HUDEP-2 (cell line): ENCODE measurements at regions not wholly inside any gene's neighbourhood (a gene's known extent, or its start where the extent isn't known, plus 50 kb on each side); places are given as distances from the start of the nearest gene placed in this dataset.
"Not testable (repeated sequence)": the region's sequence is repeated elsewhere in the genome, so short reads cannot be mapped to it uniquely, and the experiment has no call there.

Experiments used
- DNase-seq, 76 experiments: peaks; one replicate each; lab custom pipeline; 2025; ENCODE audit not compliant: unreplicated experiment in 76 of 76; lab: John Stamatoyannopoulos, UW

DNA sequence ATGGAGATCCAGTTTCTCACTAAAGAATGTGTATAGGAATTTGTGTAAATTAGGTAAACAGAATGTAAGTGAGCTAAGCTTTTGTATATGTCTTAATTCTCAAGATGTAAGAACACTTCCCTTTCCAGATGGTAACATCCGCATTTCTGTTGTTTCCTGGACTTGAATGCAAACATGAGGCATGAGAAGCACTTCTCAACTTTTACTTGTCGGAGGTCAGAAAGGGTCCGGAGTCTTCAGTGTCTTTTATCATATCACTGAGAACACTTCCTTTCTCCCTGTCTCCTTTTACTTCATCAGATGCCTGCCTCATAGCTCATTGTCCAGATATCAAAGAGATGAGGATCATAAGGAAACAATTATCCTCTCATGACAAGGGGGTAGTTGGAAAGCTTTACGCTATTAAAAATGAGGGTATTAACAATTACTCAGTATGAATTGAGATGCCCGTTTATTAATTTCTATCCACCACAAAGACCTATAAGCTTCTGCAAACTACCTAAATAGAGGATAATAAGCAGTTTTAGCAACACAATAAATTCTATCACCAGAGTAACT, 214.1 kb upstream of the FLRT2 start:
- no peak for DNase-seq

DNA sequence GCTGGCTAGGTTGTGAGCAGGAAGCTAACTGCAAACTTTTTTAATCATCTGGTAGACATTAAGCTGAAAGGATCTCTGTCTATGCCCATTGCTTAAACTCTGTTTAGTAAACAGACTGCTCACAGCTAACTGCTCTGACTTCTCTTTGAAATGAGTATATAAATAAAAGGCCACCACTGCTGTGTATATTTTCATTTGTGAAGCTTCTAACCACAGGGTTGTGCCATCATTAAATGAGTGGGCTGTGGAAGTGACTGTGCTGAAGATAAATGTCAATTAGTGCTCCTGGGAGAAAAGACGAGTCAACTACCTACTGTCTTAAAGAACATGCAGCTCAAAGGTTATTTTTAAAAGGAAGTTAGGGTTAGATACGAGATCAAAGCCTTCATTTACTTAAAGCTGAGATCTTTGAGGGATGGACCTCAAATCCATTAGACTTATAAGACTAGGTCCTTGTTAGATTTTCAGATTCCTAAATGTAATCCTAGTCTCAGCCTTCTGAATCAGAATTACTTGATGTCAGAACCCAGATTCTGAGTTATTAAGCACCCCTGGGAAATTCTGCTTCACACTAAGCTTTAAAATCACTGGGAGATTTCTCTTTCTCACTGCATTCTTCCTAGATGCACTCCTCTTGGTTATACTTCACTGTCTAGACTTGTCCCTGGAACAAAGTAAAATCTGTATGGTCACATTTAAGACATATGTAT, 213.1 kb upstream of the FLRT2 start:
- DNase-seq = no peak

DNA sequence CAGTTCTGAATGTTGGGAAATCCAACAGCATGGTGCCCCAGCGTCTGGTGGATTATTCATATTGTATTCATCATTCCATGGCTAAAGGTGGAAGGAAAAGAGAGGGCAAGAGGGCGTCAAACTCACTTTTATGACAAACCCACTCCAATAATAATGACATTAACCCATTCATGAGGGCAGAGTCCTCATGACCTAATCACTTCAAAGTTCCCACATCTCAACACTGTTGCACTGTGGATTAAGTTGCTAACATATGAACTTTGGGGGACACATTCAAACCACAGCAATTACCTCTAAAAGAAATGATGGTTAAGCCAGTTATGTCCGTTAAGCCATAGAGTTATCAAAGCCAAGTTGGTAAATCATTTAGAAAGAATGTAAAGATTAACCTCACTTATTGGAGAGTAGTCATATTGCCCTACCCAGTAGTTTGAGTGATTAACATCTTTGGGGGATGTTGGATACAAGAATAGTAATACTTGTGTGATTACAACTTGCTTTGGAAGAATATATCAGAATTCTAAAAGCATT, 212.4 kb upstream of the FLRT2 start:
- DNase-seq = no peak

DNA sequence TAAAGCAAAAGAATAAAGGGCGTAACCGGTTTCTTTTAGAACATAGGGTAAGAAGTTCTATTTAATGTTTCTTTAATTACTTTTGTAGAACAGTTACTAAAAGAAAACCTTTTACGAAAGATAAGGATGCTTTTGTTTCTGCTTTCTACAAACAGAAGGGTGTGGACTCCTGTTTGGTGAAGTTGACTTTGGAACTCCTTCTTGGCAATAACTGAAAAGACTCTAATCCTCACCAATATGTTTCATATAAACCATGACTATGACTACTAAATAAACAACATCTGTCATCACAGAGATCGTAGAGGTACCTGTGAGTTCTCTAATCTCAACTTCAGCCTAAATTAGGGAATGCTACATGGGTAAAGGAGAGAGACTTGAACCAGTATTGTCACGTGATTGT, 210.8 kb upstream of the FLRT2 start:
- no peak for DNase-seq

DNA sequence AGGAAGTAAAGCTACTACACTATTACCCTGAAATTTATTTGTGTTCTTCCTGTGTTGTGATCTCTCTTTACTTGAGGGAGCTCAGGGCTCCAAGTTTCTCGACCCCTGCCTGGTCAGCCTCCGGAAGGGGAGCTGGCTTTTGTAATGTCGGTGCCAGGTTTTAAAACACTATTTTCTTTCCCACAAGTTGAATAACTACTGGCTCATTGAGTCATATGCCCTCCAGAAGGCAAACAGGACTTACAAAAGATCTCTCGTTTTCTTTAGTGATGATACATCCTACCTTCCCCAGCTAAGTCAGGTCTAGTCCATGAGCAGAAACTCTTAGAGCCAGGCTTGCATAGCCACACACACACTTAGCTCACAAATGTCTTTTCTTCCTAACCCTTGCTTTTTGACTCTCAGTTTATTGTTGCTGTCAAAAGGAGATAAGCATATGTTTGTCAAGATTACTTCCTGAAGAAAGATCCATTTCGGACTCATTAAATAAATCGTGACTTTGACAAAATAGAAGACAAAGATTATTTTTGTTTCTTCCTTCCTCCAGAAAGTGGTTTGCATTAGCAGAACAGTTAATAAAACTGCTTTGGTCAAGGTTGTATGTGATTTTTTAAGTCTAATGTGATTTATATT, 209.8 kb upstream of the FLRT2 start:
- DNase-seq = peak in 4 of 76 experiments; percentile 9 to 20 (median 12)

DNA sequence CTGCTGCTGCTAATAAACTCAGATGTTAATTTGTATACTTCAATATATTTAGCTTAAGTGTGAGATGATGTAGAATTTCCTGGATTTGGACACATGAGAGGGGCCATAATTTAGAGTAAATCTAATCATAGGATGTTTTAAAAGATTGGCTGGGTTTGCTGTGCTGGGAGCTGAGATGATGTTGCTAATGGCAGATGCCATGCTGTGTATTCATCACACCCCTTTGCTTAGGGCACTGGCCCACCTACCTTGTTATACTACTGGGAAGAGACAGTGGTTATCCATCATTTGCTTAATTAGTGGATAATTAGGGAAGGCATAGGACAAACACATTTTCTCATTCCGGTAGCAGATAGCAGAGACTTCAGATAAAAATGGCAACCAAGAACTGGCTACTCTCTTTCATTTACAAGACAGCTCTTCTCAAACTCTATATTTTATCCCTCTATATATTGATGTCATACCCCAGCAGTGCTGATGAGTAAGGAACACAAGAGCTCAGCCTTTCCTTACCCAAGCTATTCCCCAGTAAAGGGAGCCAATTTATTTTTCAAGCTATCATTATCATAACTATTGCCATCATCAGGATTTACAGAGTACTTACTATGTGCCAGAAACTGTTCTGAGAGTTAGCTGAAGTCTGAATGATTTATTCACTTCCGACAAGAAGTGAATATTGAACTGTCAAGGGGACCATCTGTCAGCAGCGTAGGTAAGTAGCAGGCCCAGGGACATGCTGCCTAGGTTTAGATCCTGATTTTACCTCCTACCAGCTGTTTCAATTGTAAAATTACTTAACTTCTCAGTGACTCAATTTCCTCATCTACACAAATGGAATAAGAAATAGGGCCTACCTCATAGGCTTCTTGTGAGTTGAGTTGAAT, 204.6 kb upstream of the FLRT2 start:
- no peak for DNase-seq

DNA sequence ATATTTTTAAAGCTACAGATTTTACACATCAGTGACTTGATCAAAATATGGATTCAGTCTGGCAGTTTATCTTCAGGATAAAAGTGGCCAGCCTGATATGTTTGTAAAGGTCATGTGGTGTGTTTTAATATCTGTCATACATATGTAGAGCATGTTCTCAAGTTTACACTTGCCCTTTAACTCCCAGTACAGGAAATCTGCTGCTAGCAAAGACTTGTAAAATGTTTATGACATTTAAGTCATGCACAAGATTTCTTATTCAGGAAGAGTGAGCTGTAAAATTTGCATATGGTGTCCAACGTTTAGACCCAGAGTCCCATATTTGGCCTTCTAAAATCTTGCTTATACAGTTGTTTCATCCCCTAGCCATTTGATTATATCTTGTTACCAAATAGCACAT, 197.5 kb upstream of the FLRT2 start:
- DNase-seq = no peak

DNA sequence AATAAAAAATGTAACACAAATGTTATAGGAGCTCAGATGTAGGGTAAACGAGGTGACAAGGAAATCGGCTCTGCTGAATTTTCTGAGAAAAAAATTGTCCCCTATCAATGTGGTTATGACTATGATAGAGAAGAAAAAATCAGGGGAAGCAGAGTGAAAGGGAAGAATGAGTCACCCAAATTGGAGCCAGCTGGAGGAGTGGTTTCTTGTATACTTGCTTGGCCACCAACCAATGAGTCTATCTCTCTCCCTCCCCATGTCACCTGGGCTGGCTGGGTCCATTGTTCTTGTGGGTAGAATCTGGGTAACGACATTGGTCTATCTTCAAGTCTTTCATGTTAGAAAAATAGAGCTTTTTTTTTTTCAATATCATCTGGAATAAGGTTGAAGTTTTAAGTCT, 196.6 kb upstream of the FLRT2 start:
- peak in 15 of 76 experiments; percentile 1 to 64 (median 33) for DNase-seq

DNA sequence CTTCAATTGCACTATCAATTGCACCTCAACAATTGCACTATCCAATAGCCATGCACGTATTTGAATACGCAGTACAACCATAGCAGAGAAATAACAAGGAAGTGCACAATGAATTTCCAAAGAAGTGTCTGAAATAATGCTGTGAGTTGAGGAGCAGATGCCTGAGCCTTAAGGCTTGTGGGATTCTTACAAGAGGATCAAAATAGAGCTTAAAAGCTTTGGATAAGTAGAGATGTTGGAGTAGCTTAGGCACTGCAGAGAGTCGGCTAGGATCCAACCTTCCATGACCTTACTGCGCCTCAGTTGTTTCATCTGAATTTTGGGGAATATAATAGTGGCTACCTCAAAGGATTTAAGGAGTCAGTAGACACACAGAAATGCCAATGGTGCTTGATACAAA, 196.1 kb upstream of the FLRT2 start:
- DNase-seq = no peak

DNA sequence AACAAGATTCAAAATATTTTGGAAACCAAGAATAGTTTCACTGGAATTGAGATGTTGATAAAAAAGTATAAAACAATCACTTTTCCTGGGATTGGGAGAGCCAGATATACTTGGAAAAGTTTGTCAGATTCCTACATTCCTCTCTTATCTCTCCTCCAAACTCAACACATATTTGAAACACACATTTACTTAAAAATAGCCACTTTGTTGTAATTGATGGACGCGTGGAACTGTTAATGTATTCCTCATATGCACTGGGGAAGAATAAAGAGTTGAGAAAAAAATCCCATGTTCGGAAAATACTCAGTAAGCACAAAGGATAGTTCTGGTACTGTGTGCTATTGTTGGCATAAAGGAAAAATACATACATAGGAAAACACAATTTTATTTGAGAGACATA, 195.6 kb upstream of the FLRT2 start:
- DNase-seq = no peak

DNA sequence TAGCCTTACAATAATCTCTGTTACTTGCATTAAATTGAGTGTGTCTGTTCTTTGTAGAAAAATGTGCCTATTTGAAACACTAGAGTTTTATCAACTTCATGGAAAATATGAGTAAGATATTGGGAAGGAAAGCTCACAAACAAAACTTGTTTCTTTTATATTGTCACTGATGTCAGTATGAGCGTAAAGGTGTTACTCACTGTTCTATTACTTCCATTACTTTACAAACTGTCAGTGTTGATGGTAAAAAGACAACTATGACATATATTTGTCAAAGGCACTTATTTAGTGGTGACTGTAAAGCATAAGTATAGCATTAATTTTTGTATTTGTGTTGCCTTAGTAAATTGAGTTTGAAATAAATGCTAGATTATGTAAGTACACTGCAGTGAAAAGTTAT, 193.7 kb upstream of the FLRT2 start:
- DNase-seq = no peak

DNA sequence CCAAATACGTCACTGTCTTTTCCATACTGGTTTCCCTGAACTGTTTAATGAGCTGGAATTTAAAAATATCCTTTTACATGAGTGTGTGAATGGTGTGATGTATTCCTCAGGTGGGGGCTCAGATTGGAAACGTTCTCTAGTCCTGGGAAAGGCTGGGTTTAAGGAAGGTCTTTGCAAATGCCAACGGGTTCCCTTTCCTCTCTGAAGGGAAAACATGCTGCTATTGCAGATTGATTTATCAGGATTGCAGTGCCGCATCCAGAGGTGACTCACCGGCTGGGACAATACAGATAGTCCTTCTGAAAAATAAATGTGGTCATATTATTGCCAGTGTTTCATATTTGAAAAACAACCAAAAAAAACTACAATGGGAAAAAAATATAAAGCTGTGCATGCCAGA, 193.1 kb upstream of the FLRT2 start:
- DNase-seq = no peak

DNA sequence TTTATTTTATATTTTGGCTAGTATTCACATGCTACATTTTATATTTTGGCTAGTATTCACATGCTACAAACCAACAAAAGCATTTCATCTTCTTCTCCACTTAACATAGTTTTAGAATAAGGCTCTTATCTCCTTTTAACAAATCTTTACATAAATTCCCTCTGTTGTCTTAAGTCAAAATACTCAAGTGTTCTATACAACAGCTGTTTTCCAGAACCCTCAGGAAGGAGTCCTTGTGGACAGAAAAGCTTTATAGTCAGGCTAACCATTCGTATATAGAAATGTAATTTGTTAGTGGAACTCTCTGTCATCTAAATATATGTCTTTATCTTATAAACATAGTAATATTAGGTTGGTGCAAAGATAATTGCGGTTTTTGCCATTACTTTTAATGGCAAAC, 191.0 kb upstream of the FLRT2 start:
- DNase-seq = no peak

DNA sequence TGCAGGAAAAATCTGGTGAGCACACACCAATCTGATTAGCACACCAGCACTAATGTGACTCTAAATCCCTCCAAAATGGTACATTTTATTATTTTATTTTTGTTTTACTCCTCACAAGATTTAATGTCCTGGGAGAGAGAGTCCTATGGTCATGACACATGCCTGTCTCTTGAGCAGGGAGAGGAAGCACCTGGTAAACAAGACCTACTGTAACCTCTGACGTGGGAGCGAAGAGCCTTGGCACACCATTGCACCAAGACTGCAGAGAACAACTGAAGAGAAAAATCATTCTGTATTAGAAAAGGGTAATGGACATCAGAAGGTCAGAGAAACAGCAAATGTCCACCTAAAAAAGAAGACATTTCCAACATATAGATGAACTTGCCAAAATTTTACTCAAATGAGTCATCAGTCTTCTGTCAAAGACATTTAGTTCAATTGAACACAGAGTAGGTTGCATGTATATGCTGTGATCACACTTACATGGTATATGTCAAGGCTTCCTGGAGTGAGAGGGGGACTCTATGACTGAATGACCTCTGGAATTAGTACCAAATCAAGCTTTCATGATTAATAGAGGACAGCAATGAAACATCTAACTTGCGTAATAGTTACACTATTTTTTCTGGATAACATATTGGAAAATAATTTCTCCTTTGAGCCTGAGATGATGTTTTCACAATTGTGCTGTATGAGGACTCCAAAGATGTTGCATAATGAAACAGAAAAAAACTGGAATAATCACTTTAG, 186.9 kb upstream of the FLRT2 start:
- no peak for DNase-seq

DNA sequence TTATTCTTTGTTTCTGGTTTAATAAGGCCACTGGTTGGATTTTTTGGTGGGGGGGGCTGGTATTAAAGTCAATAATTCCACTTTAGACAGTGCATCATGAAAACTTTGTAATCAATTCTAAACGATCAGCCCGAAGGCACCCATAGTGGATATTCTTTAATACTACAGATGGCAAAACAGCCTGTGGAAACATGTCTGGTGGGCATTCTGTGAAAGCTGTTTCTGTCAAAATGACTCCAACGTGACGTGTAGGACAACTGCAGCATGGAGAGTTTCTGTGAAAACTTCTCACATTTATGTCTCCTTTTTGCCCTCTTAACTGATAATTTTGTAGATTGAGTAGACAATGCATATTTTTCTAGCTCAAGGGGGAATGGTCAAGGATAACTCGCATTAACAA, 185.8 kb upstream of the FLRT2 start:
- DNase-seq = no peak

DNA sequence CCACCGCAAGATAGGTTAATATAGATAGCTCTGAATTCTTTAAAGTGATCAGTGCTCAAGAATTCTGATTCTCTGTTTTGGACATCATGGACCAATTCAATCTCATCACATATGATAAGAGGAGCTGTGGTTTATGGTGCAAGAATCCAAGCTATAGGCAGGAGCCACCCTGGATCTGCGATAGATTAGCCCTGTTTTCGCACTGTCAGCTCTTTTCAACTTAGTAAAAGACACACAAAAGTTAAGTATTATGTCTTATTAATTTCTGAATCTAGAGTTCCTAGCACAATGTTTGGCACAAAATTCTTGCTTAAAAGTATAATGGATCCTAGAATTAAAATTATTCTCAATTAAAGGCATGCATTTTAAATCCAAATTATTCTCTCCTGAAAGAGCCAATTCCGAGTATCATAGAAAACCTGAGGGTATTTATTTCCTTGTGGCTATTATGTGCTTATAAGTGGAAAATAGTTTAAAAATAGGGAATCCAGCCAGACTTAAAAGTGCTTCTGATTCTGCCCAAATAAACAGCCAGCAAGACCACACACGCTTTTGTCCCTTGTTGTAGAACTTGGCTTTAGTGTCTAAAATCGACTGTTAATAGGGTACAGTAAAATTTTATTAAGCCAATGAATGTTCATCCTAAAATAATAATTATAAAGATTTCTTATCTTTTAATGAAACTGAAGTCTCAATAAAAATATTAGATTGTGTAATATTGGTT, 184.9 kb upstream of the FLRT2 start:
- no peak for DNase-seq

DNA sequence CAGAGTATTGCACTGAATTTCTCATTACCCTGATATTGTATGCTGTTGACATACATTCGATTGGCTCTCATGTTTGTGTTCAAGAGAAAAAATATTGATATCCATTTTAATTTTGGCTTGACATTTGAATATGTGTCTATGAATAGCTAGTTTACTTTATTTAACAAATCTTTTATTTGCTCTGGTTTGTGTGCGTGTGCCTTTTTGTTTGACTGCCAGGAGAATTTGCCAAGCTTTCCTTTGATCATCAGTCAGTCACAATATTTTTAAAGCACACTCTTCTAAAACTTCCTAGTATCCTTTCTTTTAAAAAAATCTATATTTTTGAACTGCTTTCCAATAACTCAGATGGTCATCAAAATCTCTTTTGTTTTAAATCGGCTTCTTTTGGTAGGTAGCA, 179.3 kb upstream of the FLRT2 start:
- no peak for DNase-seq

DNA sequence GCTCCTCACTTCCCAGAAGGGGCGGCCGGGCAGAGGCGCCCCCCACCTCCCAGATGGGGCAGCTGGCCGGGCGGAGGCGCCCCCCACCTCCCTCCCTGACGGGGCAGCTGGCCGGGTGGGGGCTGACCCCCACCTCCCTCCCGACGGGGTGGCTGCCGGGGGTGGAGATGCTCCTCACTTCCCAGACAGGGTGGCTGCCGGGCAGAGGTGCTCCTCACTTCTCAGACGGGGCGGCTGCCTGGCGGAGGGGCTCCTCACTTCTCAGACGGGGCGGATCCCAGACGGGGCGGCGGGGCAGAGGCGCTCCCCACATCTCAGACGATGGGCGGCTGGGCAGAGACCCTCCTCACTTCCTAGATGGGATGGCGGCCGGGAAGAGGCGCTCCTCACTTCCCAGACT, 177.4 kb upstream of the FLRT2 start:
- not testable (repeated sequence) for DNase-seq

DNA sequence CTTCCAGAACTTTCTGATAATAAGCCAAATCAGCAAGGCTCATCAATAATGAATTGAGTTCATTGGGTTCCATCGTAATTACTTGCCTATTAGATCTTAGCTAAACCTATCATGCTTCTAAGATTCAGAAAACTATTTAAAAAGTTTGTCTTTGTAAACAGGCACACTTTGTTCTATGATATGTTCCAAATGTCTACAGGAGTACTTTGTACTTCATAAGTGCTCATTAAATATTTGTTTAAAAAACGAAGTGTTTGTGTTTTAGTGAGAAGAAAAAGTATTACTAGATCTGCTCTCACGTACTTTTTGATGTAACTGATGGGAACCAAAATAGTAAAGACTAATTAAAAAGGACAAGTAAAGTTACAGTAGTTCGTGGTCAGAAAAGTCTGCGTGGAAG, 172.8 kb upstream of the FLRT2 start:
- DNase-seq = no peak
